IPS DF 6.9 (cell line): ENCODE measurements at regions not wholly inside any gene's neighbourhood (a gene's known extent, or its start where the extent isn't known, plus 50 kb on each side); places are given as distances from the start of the nearest gene placed in this dataset.
"Not testable (repeated sequence)": the region's sequence is repeated elsewhere in the genome, so short reads cannot be mapped to it uniquely, and the experiment has no call there.

Experiments used
- DNase-seq: peaks from one replicate; pipeline ENCODE4 v3.0.0-alpha.2; 2013; ENCODE audit warnings: low read depth, low spot score
- H3K27ac ChIP-seq: one replicate; pipeline ENCODE4 v1.5.1; 2013; ENCODE audit warnings: low read length, control low read depth
- H3K27me3 ChIP-seq: 2 replicates; pipeline ENCODE4 v1.6.1; 2013; ENCODE audit warnings: mild to moderate bottlenecking, low read length; ENCODE audit not compliant: control insufficient read depth, insufficient read depth
- H3K36me3 ChIP-seq: 2 replicates; pipeline ENCODE4 v1.6.1; 2013; ENCODE audit warnings: low read length; ENCODE audit not compliant: control insufficient read depth, insufficient read depth
- H3K4me1 ChIP-seq: 2 replicates; pipeline ENCODE4 v1.6.1; 2013; ENCODE audit warnings: low read length; ENCODE audit not compliant: control insufficient read depth, insufficient read depth
- H3K4me3 ChIP-seq: 2 replicates; pipeline ENCODE4 v1.5.1; 2013; ENCODE audit warnings: mild to moderate bottlenecking, low read length
- H3K9me3 ChIP-seq: 2 replicates; pipeline ENCODE4 v1.6.1; 2013; ENCODE audit warnings: low read length, inconsistent platforms; ENCODE audit not compliant: control insufficient read depth, insufficient read depth
- WGBS: extraction: QIAGEN DNeasy Blood & Tissue Kit; methylation state at CpG from one replicate; pipeline ENCODE4 v1.1.7; 2013; ENCODE audit warnings: mixed read lengths, missing lambda C conversion rate; ENCODE audit not compliant: insufficient read length, insufficient coverage; 5-methylcytosine and 5-hydroxymethylcytosine counted together

GRCh38 chr2:163157891-163158496 lies 319.4 kb upstream of the KCNH7 start:
- H3K4me3 ChIP-seq = no peak overlapping the region
- H3K27ac ChIP-seq = no peak overlapping the region
- no peaks in the 10 kb centered on the region for H3K27me3 ChIP-seq
- WGBS = no CpG with 5 or more reads among the region's 1 CpG
- H3K36me3 ChIP-seq = no peaks in the 10 kb centered on the region
- no peaks in the 10 kb centered on the region for H3K9me3 ChIP-seq
- DNase-seq = no peak
- no peaks in the 10 kb centered on the region for H3K4me1 ChIP-seq

- H3K4me1 ChIP-seq = no peaks in the 10 kb centered on the region
- no CpG with 5 or more reads among the region's 2 CpGs for WGBS
- no peak overlapping the region for H3K4me3 ChIP-seq
- H3K27me3 ChIP-seq = no peaks in the 10 kb centered on the region
- no peak overlapping the region for H3K27ac ChIP-seq
- no peak for DNase-seq
- H3K9me3 ChIP-seq = no peaks in the 10 kb centered on the region
- no peaks in the 10 kb centered on the region for H3K36me3 ChIP-seq
These were observed 318.8 kb upstream of the KCNH7 start for GRCh38 chr2:163157411-163157810.

GRCh38 chr2:163155925-163156324 lies 317.4 kb upstream of the KCNH7 start:
- DNase-seq = no peak
- no peak overlapping the region for H3K27ac ChIP-seq
- no peaks in the 10 kb centered on the region for H3K27me3 ChIP-seq
- H3K4me3 ChIP-seq = no peak overlapping the region
- H3K4me1 ChIP-seq = no peaks in the 10 kb centered on the region
- no peaks in the 10 kb centered on the region for H3K9me3 ChIP-seq
- H3K36me3 ChIP-seq = no peaks in the 10 kb centered on the region
- WGBS = no CpG with 5 or more reads among the region's 2 CpGs

GRCh38 chr2:163155279-163155883 lies 316.8 kb upstream of the KCNH7 start:
- DNase-seq = peak; percentile 20

GRCh38 chr2:163142618-163143017 lies 304.1 kb upstream of the KCNH7 start:
- no CpG with 5 or more reads among the region's 2 CpGs for WGBS
- Histone ChIP-seq H3K27ac (no peak overlapping the region), H3K9me3 (no peaks in the 10 kb centered on the region), H3K4me3 (no peak overlapping the region), H3K36me3 (no peaks in the 10 kb centered on the region), H3K4me1 (no peaks in the 10 kb centered on the region), H3K27me3 (no peaks in the 10 kb centered on the region)
- no peak for DNase-seq

More at GRCh38 chr2:163155279-163155883, 316.8 kb upstream of the KCNH7 start:
- Histone ChIP-seq H3K27me3 (no peaks in the 10 kb centered on the region), H3K27ac (no peak overlapping the region), H3K4me1 (no peaks in the 10 kb centered on the region), H3K4me3 (no peak overlapping the region), H3K9me3 (no peaks in the 10 kb centered on the region), H3K36me3 (no peaks in the 10 kb centered on the region)
- whole genome bisulfite sequencing = no CpG with 5 or more reads among the region's 3 CpGs

GRCh38 chr2:163138947-163139346 lies 300.4 kb upstream of the KCNH7 start:
- no CpG with 5 or more reads among the region's 2 CpGs for WGBS
- no peak for DNase-seq
- no peaks in the 10 kb centered on the region for H3K27me3 ChIP-seq

GRCh38 chr2:163135256-163135655 lies 296.7 kb upstream of the KCNH7 start:
- H3K4me1 ChIP-seq = no peaks in the 10 kb centered on the region
- no peaks in the 10 kb centered on the region for H3K36me3 ChIP-seq
- no peaks in the 10 kb centered on the region for H3K27me3 ChIP-seq
- no peak for DNase-seq
- WGBS = no CpG with 5 or more reads among the region's 1 CpG
- no peaks in the 10 kb centered on the region for H3K9me3 ChIP-seq
- H3K27ac ChIP-seq = no peak overlapping the region
- no peak overlapping the region for H3K4me3 ChIP-seq

More at GRCh38 chr2:163138947-163139346, 300.4 kb upstream of the KCNH7 start:
- no peak overlapping the region for H3K4me3 ChIP-seq
- no peaks in the 10 kb centered on the region for H3K9me3 ChIP-seq
- no peaks in the 10 kb centered on the region for H3K4me1 ChIP-seq
- no peak overlapping the region for H3K27ac ChIP-seq
- H3K36me3 ChIP-seq = no peaks in the 10 kb centered on the region

- Histone ChIP-seq H3K9me3 (no peaks in the 10 kb centered on the region), H3K4me1 (no peaks in the 10 kb centered on the region), H3K36me3 (no peaks in the 10 kb centered on the region), H3K27ac (no peak overlapping the region), H3K27me3 (no peaks in the 10 kb centered on the region), H3K4me3 (no peak overlapping the region)
- DNase-seq = no peak
These were observed 295.0 kb upstream of the KCNH7 start for GRCh38 chr2:163133602-163134001.

- H3K9me3 ChIP-seq = no peaks in the 10 kb centered on the region
- H3K27ac ChIP-seq = no peak overlapping the region
- no peak overlapping the region for H3K4me3 ChIP-seq
- H3K27me3 ChIP-seq = no peaks in the 10 kb centered on the region
- no CpG with 5 or more reads among the region's 3 CpGs for WGBS
- no peaks in the 10 kb centered on the region for H3K36me3 ChIP-seq
- no peaks in the 10 kb centered on the region for H3K4me1 ChIP-seq
- DNase-seq = no peak
These were observed 294.3 kb upstream of the KCNH7 start for GRCh38 chr2:163132850-163133249.

- not testable (repeated sequence) for H3K27me3 ChIP-seq, H3K36me3 ChIP-seq
These were observed 293.6 kb upstream of the KCNH7 start for GRCh38 chr2:163132207-163132606.

GRCh38 chr2:163123526-163123925 lies 285.0 kb upstream of the KCNH7 start:
- Histone ChIP-seq H3K27me3 (no peaks in the 10 kb centered on the region), H3K27ac (no peak overlapping the region), H3K9me3 (no peaks in the 10 kb centered on the region), H3K36me3 (no peaks in the 10 kb centered on the region), H3K4me3 (no peak overlapping the region), H3K4me1 (no peaks in the 10 kb centered on the region)
- WGBS = no CpG with 5 or more reads among the region's 1 CpG
- no peak for DNase-seq

More at GRCh38 chr2:163132207-163132606, 293.6 kb upstream of the KCNH7 start:
- H3K27ac ChIP-seq, H3K9me3 ChIP-seq, H3K4me3 ChIP-seq, DNase-seq, H3K4me1 ChIP-seq: not testable (repeated sequence)
- no CpG with 5 or more reads among the region's 2 CpGs for WGBS
